Activated CD8-positive, alpha-beta memory T cell treated with anti-CD3 and anti-CD28 coated beads, Interleukin-2, amount 50 U/mL, for 48 hours (primary cell): ENCODE measurements at regions not wholly inside any gene's neighbourhood (a gene's known extent, or its start where the extent isn't known, plus 50 kb on each side); places are given as distances from the start of the nearest gene placed in this dataset.

Experiments
- DNase-seq: peaks from one replicate; pipeline ENCODE4 v3.0.0-alpha.2; 2020

DNA sequence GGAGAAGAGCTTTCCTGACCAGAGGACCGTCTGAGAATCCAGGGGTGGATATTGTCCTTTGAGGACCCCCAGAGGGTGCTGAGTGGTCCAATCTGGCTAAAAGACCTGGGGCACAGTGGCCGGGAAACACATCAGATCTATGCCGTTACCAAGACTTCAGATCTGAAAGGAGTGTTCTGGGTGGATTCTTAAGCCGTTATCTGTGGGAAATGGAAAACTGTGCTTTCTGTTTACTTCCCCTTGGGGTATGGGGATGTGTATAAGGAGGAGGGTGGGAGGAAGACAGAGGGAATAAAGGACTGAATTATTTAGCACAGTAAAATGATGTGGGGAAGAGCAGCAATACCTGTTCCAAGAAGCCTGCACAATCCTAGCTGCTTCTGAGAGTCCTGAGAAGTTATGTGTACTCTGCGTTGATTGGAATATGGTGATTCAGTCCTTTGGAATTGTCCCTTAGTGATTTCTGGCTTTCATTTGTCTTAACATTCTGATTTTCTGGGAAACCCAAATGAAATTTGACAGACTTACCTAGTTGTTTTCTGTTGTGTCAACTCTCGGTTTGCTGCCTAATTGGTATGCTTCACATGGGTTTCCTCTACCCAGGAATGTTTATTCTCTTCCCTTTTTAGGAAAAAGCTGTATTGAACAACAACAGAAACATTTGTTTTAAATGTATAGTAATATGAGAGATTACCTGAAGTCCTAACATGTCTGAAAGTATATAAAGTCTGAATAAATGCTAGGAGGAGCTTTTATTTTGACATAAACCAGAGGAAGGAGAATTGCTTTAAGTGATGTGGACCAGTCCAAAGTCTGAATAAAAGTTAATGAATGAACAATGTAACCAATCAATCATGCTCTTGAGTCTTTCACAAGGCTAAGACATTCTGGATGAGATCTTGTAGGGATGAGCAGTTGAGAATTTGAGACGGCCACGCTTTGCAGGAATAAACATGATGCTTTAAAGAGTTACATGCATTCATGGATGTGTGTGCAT, 427.1 kb upstream of the C2CD4B start:
- DNase-seq: no peak

DNA sequence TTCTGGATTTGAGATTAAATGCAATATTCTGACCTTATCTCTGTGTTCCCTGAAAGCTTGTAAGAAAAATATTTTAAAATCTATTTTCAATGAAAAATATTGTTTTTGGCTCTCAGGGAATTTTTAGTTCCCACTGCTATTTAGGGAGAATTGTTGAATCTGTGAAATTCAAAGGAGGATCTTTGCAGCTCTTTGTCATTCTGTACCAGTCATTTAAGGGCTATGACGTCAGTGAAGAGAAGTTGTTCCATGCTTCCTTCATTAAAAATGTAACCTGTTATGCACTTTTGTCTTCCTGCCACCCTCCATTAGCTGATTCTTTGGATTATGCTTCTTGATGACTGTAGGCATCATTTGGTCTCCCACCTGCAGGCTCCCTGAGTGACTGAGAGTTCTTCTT, 427.8 kb upstream of the C2CD4B start:
- no peak for DNase-seq

- no peak for DNase-seq
Observed at GRCh38 chr15:62593681-62594399, 428.8 kb upstream of the C2CD4B start.

DNA sequence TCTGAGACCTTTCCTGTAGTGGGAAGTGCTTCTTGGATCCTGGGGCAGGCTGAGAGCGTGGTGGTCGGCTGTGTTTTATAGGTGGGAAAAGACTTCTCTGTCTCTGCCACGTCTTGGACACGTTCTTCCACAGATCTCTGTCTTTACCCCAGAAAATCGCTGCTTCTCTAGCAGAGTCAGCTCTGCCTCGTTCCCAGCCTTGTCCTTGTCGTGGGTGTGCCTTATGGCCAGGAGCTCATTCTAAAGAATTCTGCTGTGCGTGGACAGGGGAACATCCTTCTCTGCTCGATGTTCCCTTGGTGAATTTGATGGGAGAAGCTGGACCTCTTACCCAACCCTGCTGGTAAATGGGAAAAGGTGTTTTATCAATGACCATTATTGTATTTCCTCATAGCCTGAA, 433.1 kb upstream of the C2CD4B start:
- DNase-seq: no peak

DNA sequence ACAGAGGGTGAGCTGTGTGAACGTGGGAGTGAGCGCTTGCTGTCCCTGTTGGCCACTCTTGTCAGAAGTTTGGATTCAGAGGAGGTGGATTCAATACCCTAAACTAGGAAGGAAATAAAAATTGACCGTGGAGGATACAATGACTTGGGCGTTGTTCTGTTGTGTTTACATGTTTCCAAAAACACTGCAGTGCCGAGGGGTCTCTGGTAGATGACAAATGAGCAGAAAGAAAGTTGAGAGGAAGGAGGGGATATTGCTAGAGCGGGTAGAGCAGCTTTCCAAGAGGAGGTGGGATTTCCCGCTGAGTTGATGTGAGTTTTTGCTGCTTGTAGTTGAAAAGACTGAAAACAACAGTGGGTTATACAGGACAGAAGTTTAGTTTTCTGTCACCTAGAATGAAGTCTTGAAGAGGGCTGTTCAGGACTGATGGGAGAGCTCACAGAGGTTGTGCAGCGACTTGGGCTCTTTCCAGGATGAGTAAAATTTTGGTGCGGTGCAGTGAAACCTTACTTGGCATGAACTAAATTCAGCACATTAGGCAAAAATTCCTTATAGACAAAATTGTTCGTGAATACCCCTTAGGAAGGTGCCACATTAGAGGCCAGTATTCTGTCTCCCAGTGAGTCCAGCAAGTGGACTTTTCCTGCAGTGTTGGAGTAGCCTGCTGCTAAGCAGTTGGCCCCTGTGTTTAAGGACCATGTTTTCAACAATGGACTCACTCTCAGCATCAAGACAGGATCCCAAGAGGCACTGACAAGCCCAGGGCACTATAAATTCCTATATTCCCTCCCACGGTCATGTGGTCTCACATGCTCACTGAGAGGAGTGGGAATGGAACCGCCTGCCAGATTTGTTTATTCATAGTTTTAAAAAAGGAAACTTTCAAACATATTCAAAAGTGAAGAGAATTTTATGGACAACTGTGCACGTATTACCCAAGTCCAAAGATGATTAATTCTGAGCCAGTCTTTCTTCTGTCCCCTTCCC, 435.0 kb upstream of the C2CD4B start:
- no peak for DNase-seq

- DNase-seq: no peak
Observed at GRCh38 chr15:62601777-62602545, 436.9 kb upstream of the C2CD4B start.

GRCh38 chr15:62603742-62604141, 438.7 kb upstream of the C2CD4B start:
- DNase-seq: no peak

GRCh38 chr15:62605282-62605681, 437.3 kb upstream of the TPM1 start:
- DNase-seq: no peak

DNA sequence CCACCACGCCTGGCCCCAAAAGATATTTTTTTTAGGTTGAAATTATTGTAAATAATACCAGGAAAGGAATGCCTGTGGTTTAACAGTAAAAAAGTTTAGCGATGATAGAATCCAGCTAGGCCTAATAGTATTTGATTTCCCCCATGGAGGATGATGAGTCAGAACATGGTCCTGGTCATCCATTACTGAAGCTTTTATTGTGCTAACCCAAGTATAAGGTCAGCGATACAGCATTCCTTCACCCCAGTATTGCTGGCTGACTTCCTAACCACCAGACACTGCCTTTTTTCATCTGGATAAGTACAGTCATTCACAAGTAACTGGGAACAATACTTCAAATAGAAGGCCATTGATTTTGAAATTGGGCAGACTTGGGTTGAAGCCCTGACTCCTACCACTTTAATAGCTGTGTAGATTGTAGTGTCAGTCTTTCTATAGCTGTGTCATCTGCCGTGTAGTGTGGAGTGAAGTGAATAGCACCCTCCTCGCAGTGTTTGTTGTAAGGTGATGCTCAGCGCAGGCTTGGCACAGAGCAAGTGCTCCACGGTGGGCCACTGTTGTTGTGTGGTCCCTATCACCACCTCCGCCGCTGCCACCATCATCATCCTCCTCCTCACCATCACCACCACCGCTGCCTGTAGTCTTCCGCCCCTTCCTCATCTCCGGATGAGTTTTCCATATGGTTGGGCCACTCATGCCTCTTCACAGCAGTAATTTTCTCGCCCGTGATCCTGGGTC, 436.0 kb upstream of the TPM1 start:
- no peak for DNase-seq

DNA sequence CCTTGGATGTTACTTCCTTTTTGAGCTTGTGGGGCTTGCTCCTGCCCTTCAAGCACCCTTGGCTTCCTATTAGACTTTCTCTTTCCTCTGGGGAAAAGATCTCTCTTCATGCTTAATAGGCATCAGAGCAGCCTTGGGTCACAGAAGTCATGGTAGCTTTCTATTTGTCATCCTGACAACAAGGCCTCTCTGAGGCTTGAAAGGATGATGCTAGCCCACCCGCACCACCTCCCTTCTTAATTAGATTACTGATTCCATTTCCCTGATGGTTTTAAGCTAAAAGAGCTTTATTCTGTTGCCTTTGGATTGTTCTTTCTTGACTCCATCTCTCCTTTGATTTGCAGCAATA, 435.5 kb upstream of the TPM1 start:
- no peak for DNase-seq

GRCh38 chr15:62607643-62608042, 434.9 kb upstream of the TPM1 start:
- DNase-seq: no peak

- no peak for DNase-seq
Observed at GRCh38 chr15:62608369-62608768, 434.2 kb upstream of the TPM1 start.

DNA sequence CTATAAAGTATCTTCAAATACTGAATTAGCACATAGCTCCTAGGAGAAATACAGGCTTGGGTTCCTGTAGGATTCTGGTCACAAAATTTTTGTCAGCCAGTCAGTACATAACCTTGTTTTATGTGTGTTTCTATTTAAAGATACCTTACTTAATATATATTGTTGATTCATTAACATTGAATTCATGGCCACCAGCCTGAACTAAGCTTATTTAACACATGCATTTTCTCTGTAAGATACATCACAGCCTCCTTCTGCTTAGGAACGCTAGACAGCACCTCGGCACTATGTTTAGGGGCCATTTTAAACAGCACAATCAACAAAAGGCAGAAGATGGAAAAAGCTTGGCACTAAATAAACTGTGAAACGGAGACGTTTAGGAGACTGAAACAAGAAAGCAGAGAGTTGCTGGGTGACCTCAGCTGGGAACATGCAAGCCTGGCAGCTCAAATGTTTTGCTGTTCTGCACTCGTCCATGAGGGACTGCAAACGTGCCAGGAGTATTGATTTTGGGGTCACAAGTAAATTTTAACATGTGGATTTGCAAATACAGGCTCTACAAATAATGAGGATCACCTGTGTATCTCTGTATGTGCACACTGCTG, 432.2 kb upstream of the TPM1 start:
- DNase-seq: no peak

GRCh38 chr15:62611002-62611401, 431.5 kb upstream of the TPM1 start:
- no peak for DNase-seq

- DNase-seq: no peak
Observed at GRCh38 chr15:62612183-62612733, 430.3 kb upstream of the TPM1 start.

- DNase-seq: no peak
Observed at GRCh38 chr15:62612771-62613170, 429.8 kb upstream of the TPM1 start.

GRCh38 chr15:62616746-62617145, 425.8 kb upstream of the TPM1 start:
- no peak for DNase-seq

- DNase-seq: no peak
Observed at GRCh38 chr15:62617741-62618140, 424.8 kb upstream of the TPM1 start.

- DNase-seq: no peak
Observed at GRCh38 chr15:62618432-62618831, 424.1 kb upstream of the TPM1 start.

GRCh38 chr15:62618846-62619504, 423.6 kb upstream of the TPM1 start:
- no peak for DNase-seq
